ENCODE measurements at regions not wholly inside any gene's neighbourhood (a gene's known extent, or its start where the extent isn't known, plus 50 kb on each side); places are given as distances from the start of the nearest gene placed in this dataset.

GRCh38 chr13:104008541-104009435 lies 942.6 kb upstream of the SLC10A2 start:
- Histone ChIP-seq H3K4me2 (ENCODE audit: low read length) (no peak overlapping the region), H3K9ac (ENCODE audit: low read length) (no peak overlapping the region)
- intact Hi-C loops (cut with micrococcal nuclease): no loop called here

More at GRCh38 chr13:104008541-104009435, 942.6 kb upstream of the SLC10A2 start:
- H3K79me2 ChIP-seq (ENCODE audit: insufficient read depth, low read length): no peaks in the 10 kb centered on the region
- H2AFZ ChIP-seq (ENCODE audit: low read depth, low read length, poor library complexity, severe bottlenecking): no peak overlapping the region
- RAD21 ChIA-PET (ENCODE audit: low non-redundant PET in 1 of 2, low total read pairs in 2 of 2, uncharacterized antibody in 2 of 2, unreplicated experiment in 2 of 2): no interaction called here
- ATAC-seq: no peak
- CTCF ChIA-PET: no interaction called here
- no peak for DNase-seq (ENCODE audit: low read depth, low spot score)
- POLR2A ChIA-PET: no interaction called here
- no peaks in the 10 kb centered on the region for H3K9me3 ChIP-seq (ENCODE audit: control insufficient read depth in 1 of 2, insufficient read depth in 1 of 2, low read depth in 1 of 2, low read length in 2 of 2)
- H3K9me2 ChIP-seq (ENCODE audit: insufficient read depth): no peaks in the 10 kb centered on the region
- no TSS peak for BruUV-seq (replicated peaks)
- TF ChIP-seq, protein P1, sequence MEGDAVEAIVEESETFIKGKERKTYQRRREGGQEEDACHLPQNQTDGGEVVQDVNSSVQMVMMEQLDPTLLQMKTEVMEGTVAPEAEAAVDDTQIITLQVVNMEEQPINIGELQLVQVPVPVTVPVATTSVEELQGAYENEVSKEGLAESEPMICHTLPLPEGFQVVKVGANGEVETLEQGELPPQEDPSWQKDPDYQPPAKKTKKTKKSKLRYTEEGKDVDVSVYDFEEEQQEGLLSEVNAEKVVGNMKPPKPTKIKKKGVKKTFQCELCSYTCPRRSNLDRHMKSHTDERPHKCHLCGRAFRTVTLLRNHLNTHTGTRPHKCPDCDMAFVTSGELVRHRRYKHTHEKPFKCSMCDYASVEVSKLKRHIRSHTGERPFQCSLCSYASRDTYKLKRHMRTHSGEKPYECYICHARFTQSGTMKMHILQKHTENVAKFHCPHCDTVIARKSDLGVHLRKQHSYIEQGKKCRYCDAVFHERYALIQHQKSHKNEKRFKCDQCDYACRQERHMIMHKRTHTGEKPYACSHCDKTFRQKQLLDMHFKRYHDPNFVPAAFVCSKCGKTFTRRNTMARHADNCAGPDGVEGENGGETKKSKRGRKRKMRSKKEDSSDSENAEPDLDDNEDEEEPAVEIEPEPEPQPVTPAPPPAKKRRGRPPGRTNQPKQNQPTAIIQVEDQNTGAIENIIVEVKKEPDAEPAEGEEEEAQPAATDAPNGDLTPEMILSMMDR (IDR thresholded peaks at IDR 0.05 in 2 of 3, conservative IDR thresholded peaks at IDR 0.05 in 1 of 3; ENCODE audit: borderline replicate concordance in 1 of 3, insufficient read depth in 1 of 3, low read depth in 2 of 3, low read length in 2 of 3): no peak
- no peak for TF ChIP-seq YY1 (IDR thresholded peaks at IDR 0.05; ENCODE audit: extremely low read depth, insufficient replicate concordance, low read depth, low read length)
- no peak for TF ChIP-seq EGR1 (IDR thresholded peaks at IDR 0.05; ENCODE audit: low read depth)
- no peak for TF ChIP-seq JUND (IDR thresholded peaks at IDR 0.05)
- TF ChIP-seq, protein P2, sequence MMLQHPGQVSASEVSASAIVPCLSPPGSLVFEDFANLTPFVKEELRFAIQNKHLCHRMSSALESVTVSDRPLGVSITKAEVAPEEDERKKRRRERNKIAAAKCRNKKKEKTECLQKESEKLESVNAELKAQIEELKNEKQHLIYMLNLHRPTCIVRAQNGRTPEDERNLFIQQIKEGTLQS (IDR thresholded peaks at IDR 0.05): no peak
- TF ChIP-seq CEBPB (IDR thresholded peaks at IDR 0.05; ENCODE audit: low read depth): no peak
- no peaks in the 10 kb centered on the region for H4K20me1 ChIP-seq (ENCODE audit: insufficient read depth)
- no peaks in the 10 kb centered on the region for H3K36me3 ChIP-seq (ENCODE audit: control insufficient read depth in 1 of 2, insufficient read depth in 2 of 2, low read length in 2 of 2)
- H3K27ac ChIP-seq (ENCODE audit: low read depth, low read length): no peak overlapping the region
- H3K4me1 ChIP-seq (ENCODE audit: control insufficient read depth in 1 of 2, insufficient read depth in 2 of 2, low read length in 2 of 2): no peaks in the 10 kb centered on the region
- H3K27me3 ChIP-seq (ENCODE audit: insufficient read depth, low read length): no peaks in the 10 kb centered on the region
- no peak overlapping the region for H3K4me3 ChIP-seq (replicated peaks in 1 of 2; ENCODE audit: low read depth in 1 of 2, low read length in 2 of 2)

Data from HCT116 (cell line).